H1 (cell line): ENCODE measurements at regions not wholly inside any gene's neighbourhood (a gene's known extent, or its start where the extent isn't known, plus 50 kb on each side); places are given as distances from the start of the nearest gene placed in this dataset.

Source experiments
- CREB1 ChIP-seq: IDR thresholded peaks from 2 replicates; pipeline ENCODE4 v1.6.1; 2012; ENCODE audit warnings: inconsistent platforms
- GTF2F1 ChIP-seq: IDR thresholded peaks from 2 replicates; pipeline ENCODE4 v1.6.1; 2012; ENCODE audit warnings: low read depth, low read length, improper control_type of control experiment, borderline replicate concordance
- POLR2AphosphoS5 ChIP-seq: IDR thresholded peaks from 2 replicates; pipeline ENCODE4 v1.6.1; 2011; ENCODE audit warnings: low read depth, low read length
- RAD21 ChIP-seq, 2 experiments: IDR thresholded peaks in 1 of 2; conservative IDR thresholded peaks in 1 of 2; 2 replicates each; pipeline ENCODE4 v1.6.1; 2011; ENCODE audit warnings: low read depth in 2 of 2, low read length in 2 of 2, improper control_type of control experiment in 1 of 2, inconsistent platforms in 1 of 2, mild to moderate bottlenecking in 1 of 2, moderate library complexity in 1 of 2
- TF ChIP-seq, protein P1 (sequence below), 3 experiments: IDR thresholded peaks; 1 replicate in 2 of 3; 2 replicates in 1 of 3; pipeline versions ENCODE4 v1.5.1 to v1.6.1; 2011; ENCODE audit warnings: low read length in 3 of 3, mild to moderate bottlenecking in 3 of 3, inconsistent platforms in 2 of 3, low read depth in 1 of 3, moderate library complexity in 1 of 3; ENCODE audit not compliant: insufficient read depth in 1 of 3; ENCODE audit errors: control extremely low read depth in 1 of 3

DNA sequence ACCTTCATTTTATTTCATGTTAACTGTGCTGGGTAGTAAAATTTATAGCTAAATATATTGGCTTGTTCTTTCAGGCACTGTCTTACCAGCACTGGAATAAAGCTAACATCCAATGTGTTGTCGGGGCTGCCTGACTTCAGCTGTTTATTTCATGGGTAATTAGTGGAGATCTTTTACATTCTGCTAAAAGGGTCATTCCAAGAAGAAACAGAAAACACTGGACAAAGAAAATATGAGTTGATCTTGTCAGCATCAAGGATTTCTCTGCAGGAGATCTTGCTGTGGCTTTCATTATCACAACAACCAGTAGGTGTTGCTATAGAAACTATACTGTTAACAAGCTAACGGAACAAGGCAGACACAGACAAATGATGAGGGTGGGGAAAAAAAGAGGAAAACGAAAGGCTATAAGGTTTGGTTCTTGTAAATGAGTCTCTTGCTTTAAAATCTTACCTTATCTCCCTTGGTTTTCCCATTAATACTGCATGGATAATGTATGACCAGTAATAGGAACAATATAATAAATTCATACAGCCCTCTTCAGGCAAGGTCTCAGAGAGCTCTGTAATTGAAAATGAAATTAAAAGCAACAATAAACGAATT lies 206.8 kb downstream of the SIM1 start:
- TF ChIP-seq POLR2AphosphoS5 (no peak), CREB1 (no peak), RAD21 (IDR thresholded peaks at IDR 0.05 in 1 of 2, conservative IDR thresholded peaks at IDR 0.05 in 1 of 2; ENCODE audit: low read depth in 2 of 2, low read length in 2 of 2) (peak; percentile 15 to 31; a peak in 3 of 4 replicates), GTF2F1 (no peak)
- TF ChIP-seq, protein P1, sequence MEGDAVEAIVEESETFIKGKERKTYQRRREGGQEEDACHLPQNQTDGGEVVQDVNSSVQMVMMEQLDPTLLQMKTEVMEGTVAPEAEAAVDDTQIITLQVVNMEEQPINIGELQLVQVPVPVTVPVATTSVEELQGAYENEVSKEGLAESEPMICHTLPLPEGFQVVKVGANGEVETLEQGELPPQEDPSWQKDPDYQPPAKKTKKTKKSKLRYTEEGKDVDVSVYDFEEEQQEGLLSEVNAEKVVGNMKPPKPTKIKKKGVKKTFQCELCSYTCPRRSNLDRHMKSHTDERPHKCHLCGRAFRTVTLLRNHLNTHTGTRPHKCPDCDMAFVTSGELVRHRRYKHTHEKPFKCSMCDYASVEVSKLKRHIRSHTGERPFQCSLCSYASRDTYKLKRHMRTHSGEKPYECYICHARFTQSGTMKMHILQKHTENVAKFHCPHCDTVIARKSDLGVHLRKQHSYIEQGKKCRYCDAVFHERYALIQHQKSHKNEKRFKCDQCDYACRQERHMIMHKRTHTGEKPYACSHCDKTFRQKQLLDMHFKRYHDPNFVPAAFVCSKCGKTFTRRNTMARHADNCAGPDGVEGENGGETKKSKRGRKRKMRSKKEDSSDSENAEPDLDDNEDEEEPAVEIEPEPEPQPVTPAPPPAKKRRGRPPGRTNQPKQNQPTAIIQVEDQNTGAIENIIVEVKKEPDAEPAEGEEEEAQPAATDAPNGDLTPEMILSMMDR (IDR thresholded peaks at IDR 0.05; ENCODE audit: control extremely low read depth in 1 of 3, insufficient read depth in 1 of 3, low read depth in 1 of 3, low read length in 3 of 3), result peak in 1 of 3 experiments; percentile 28; a peak in 1 of 4 replicates
